ENCODE measurements at regions not wholly inside any gene's neighbourhood (a gene's known extent, or its start where the extent isn't known, plus 50 kb on each side); places are given as distances from the start of the nearest gene placed in this dataset.

GRCh38 chr6:150312395-150312794, 56.4 kb upstream of the IYD start:
- TF ChIP-seq EZH2phosphoT487 (IDR thresholded peaks at IDR 0.05; ENCODE audit: borderline replicate concordance): no peak
- TF ChIP-seq CTCF (conservative IDR thresholded peaks at IDR 0.05; ENCODE audit: low read length): no peak
- Histone ChIP-seq H3K27me3 (ENCODE audit: insufficient read depth, low read length, poor library complexity, severe bottlenecking) (no peaks in the 10 kb centered on the region), H2AFZ (ENCODE audit: low read length) (no peak overlapping the region), H3F3A (ENCODE audit: low read depth) (no peaks in the 10 kb centered on the region), H3K9me2 (replicated peaks; ENCODE audit: low read depth, low read length) (no peaks in the 10 kb centered on the region), H3K4me1 (ENCODE audit: insufficient read depth, low read length, poor library complexity, severe bottlenecking) (peaks cover 34% of the 10 kb centered on the region), H4K20me1 (ENCODE audit: insufficient read depth, low read length, poor library complexity, severe bottlenecking) (no peaks in the 10 kb centered on the region), H3K9me3 (ENCODE audit: insufficient read depth, low read depth, low read length) (peaks cover 9% of the 10 kb centered on the region; the same call in 1 of the 2 replicates), H3K4me3 (ENCODE audit: low read length, poor library complexity, severe bottlenecking) (no peak overlapping the region), H3K9ac (ENCODE audit: low read depth, low read length, poor library complexity, severe bottlenecking) (no peak overlapping the region), H3K79me2 (ENCODE audit: insufficient read depth, low read length) (no peaks in the 10 kb centered on the region), H3K4me2 (ENCODE audit: low read depth, low read length, poor library complexity, severe bottlenecking) (no peak overlapping the region), H3K36me3 (ENCODE audit: insufficient read depth, low read length) (no peaks in the 10 kb centered on the region)

GRCh38 chr6:150312844-150313584, 55.8 kb upstream of the IYD start:
- no peaks in the 10 kb centered on the region for H3F3A ChIP-seq (ENCODE audit: low read depth)
- H3K9me3 ChIP-seq (ENCODE audit: insufficient read depth, low read depth, low read length): peaks cover 9% of the 10 kb centered on the region; the same call in 1 of the 2 replicates
- no peaks in the 10 kb centered on the region for H3K79me2 ChIP-seq (ENCODE audit: insufficient read depth, low read length)
- H3K4me3 ChIP-seq (ENCODE audit: low read length, poor library complexity, severe bottlenecking): no peak overlapping the region
- H3K36me3 ChIP-seq (ENCODE audit: insufficient read depth, low read length): no peaks in the 10 kb centered on the region
- peaks cover 28% of the 10 kb centered on the region for H3K4me1 ChIP-seq (ENCODE audit: insufficient read depth, low read length, poor library complexity, severe bottlenecking)
- no peak for TF ChIP-seq EZH2phosphoT487 (IDR thresholded peaks at IDR 0.05; ENCODE audit: borderline replicate concordance)
- no peak for TF ChIP-seq CTCF (conservative IDR thresholded peaks at IDR 0.05; ENCODE audit: low read length)
- H3K27me3 ChIP-seq (ENCODE audit: insufficient read depth, low read length, poor library complexity, severe bottlenecking): no peaks in the 10 kb centered on the region
- no peak overlapping the region for H3K9ac ChIP-seq (ENCODE audit: low read depth, low read length, poor library complexity, severe bottlenecking)
- no peak overlapping the region for H2AFZ ChIP-seq (ENCODE audit: low read length)
- H3K4me2 ChIP-seq (ENCODE audit: low read depth, low read length, poor library complexity, severe bottlenecking): no peak overlapping the region
- no peaks in the 10 kb centered on the region for H4K20me1 ChIP-seq (ENCODE audit: insufficient read depth, low read length, poor library complexity, severe bottlenecking)
- H3K9me2 ChIP-seq (replicated peaks; ENCODE audit: low read depth, low read length): no peaks in the 10 kb centered on the region

- Histone ChIP-seq H4K20me1 (ENCODE audit: insufficient read depth, low read length, poor library complexity, severe bottlenecking) (no peaks in the 10 kb centered on the region), H3K79me2 (ENCODE audit: insufficient read depth, low read length) (no peaks in the 10 kb centered on the region), H3F3A (ENCODE audit: low read depth) (no peaks in the 10 kb centered on the region), H3K4me2 (ENCODE audit: low read depth, low read length, poor library complexity, severe bottlenecking) (no peak overlapping the region), H3K36me3 (ENCODE audit: insufficient read depth, low read length) (no peaks in the 10 kb centered on the region), H3K9ac (ENCODE audit: low read depth, low read length, poor library complexity, severe bottlenecking) (no peak overlapping the region), H3K4me1 (ENCODE audit: insufficient read depth, low read length, poor library complexity, severe bottlenecking) (peaks cover 21% of the 10 kb centered on the region), H3K9me3 (ENCODE audit: insufficient read depth, low read depth, low read length) (peaks cover 9% of the 10 kb centered on the region; the same call in 1 of the 2 replicates), H3K27me3 (ENCODE audit: insufficient read depth, low read length, poor library complexity, severe bottlenecking) (no peaks in the 10 kb centered on the region), H2AFZ (ENCODE audit: low read length) (no peak overlapping the region), H3K9me2 (replicated peaks; ENCODE audit: low read depth, low read length) (no peaks in the 10 kb centered on the region), H3K4me3 (ENCODE audit: low read length, poor library complexity, severe bottlenecking) (no peak overlapping the region)
- TF ChIP-seq CTCF (conservative IDR thresholded peaks at IDR 0.05; ENCODE audit: low read length): no peak
- no peak for TF ChIP-seq EZH2phosphoT487 (IDR thresholded peaks at IDR 0.05; ENCODE audit: borderline replicate concordance)
Measured at GRCh38 chr6:150313781-150314180, 55.0 kb upstream of the IYD start.
